ENCODE measurements at regions not wholly inside any gene's neighbourhood (a gene's known extent, or its start where the extent isn't known, plus 50 kb on each side); places are given as distances from the start of the nearest gene placed in this dataset.

- H3K9ac ChIP-seq (ENCODE audit: low read length): no peak overlapping the region
- TF ChIP-seq EP300 (conservative IDR thresholded peaks at IDR 0.05; ENCODE audit: poor library complexity, severe bottlenecking) (no peak), EZH2 (IDR thresholded peaks at IDR 0.05; ENCODE audit: borderline replicate concordance, insufficient read depth, low read length, poor library complexity, severe bottlenecking) (no peak), RAD21 (conservative IDR thresholded peaks at IDR 0.05) (no peak), MXI1 (conservative IDR thresholded peaks at IDR 0.05; ENCODE audit: poor library complexity, severe bottlenecking) (no peak)
- H3K4me3 ChIP-seq (ENCODE audit: low read length): no peak overlapping the region
- H3K4me2 ChIP-seq (ENCODE audit: low read length): no peak overlapping the region
- no peaks in the 10 kb centered on the region for H4K20me1 ChIP-seq (ENCODE audit: insufficient read depth)
- no peak overlapping the region for H3K27ac ChIP-seq (ENCODE audit: low read length)
- no peaks in the 10 kb centered on the region for H3K9me3 ChIP-seq (ENCODE audit: low read length)
- no peaks in the 10 kb centered on the region for H3K79me2 ChIP-seq (replicated peaks; ENCODE audit: insufficient read depth, low read length)
- H3K27me3 ChIP-seq (ENCODE audit: insufficient read depth, low read depth, low read length): no peaks in the 10 kb centered on the region
- H3F3A ChIP-seq (ENCODE audit: insufficient read depth, low read length, poor library complexity, severe bottlenecking): no peaks in the 10 kb centered on the region
- H3K36me3 ChIP-seq (ENCODE audit: insufficient read depth, low read length): no peaks in the 10 kb centered on the region
- no peak overlapping the region for H2AFZ ChIP-seq (ENCODE audit: low read depth, low read length)
- no peaks in the 10 kb centered on the region for H3K9me2 ChIP-seq (ENCODE audit: insufficient read depth, low read length)
These were observed 390.9 kb upstream of the ADGRL2 start for GRCh38 chr1:81409780-81410274.

GRCh38 chr1:81409262-81409661 is 391.5 kb upstream of the ADGRL2 start:
- Histone ChIP-seq H3K4me2 (ENCODE audit: low read length) (no peak overlapping the region), H3K4me3 (ENCODE audit: low read length) (no peak overlapping the region), H3F3A (ENCODE audit: insufficient read depth, low read length, poor library complexity, severe bottlenecking) (no peaks in the 10 kb centered on the region), H3K27me3 (ENCODE audit: insufficient read depth, low read depth, low read length) (no peaks in the 10 kb centered on the region), H3K79me2 (replicated peaks; ENCODE audit: insufficient read depth, low read length) (no peaks in the 10 kb centered on the region), H3K27ac (ENCODE audit: low read length) (no peak overlapping the region), H2AFZ (ENCODE audit: low read depth, low read length) (no peak overlapping the region), H3K9me2 (ENCODE audit: insufficient read depth, low read length) (no peaks in the 10 kb centered on the region), H3K9ac (ENCODE audit: low read length) (no peak overlapping the region), H3K9me3 (ENCODE audit: low read length) (no peaks in the 10 kb centered on the region), H4K20me1 (ENCODE audit: insufficient read depth) (no peaks in the 10 kb centered on the region), H3K36me3 (ENCODE audit: insufficient read depth, low read length) (no peaks in the 10 kb centered on the region)
- TF ChIP-seq EP300 (conservative IDR thresholded peaks at IDR 0.05; ENCODE audit: poor library complexity, severe bottlenecking) (no peak), EZH2 (IDR thresholded peaks at IDR 0.05; ENCODE audit: borderline replicate concordance, insufficient read depth, low read length, poor library complexity, severe bottlenecking) (no peak), TAF1 (IDR thresholded peaks at IDR 0.05; ENCODE audit: low read depth) (no peak), MXI1 (conservative IDR thresholded peaks at IDR 0.05; ENCODE audit: poor library complexity, severe bottlenecking) (no peak), RAD21 (conservative IDR thresholded peaks at IDR 0.05) (no peak), CTCF (IDR thresholded peaks at IDR 0.05; ENCODE audit: poor library complexity, severe bottlenecking) (no peak), POLR2AphosphoS5 (IDR thresholded peaks at IDR 0.05) (no peak), REST (IDR thresholded peaks at IDR 0.05; ENCODE audit: borderline replicate concordance) (no peak)

GRCh38 chr1:81408419-81408818 is 392.3 kb upstream of the ADGRL2 start:
- TF ChIP-seq REST (IDR thresholded peaks at IDR 0.05; ENCODE audit: borderline replicate concordance) (no peak), SMC3 (conservative IDR thresholded peaks at IDR 0.05; ENCODE audit: poor library complexity) (no peak), CTCF (IDR thresholded peaks at IDR 0.05; ENCODE audit: poor library complexity, severe bottlenecking) (no peak), POLR2AphosphoS5 (IDR thresholded peaks at IDR 0.05) (no peak), EZH2 (IDR thresholded peaks at IDR 0.05; ENCODE audit: borderline replicate concordance, insufficient read depth, low read length, poor library complexity, severe bottlenecking) (no peak), RAD21 (conservative IDR thresholded peaks at IDR 0.05) (no peak), TAF1 (IDR thresholded peaks at IDR 0.05; ENCODE audit: low read depth) (no peak), EP300 (conservative IDR thresholded peaks at IDR 0.05; ENCODE audit: poor library complexity, severe bottlenecking) (no peak), MXI1 (conservative IDR thresholded peaks at IDR 0.05; ENCODE audit: poor library complexity, severe bottlenecking) (no peak)
- no peak overlapping the region for H3K9ac ChIP-seq (ENCODE audit: low read length)
- H3K4me3 ChIP-seq (ENCODE audit: low read length): no peak overlapping the region
- no peaks in the 10 kb centered on the region for H3K27me3 ChIP-seq (ENCODE audit: insufficient read depth, low read depth, low read length)
- no peaks in the 10 kb centered on the region for H3F3A ChIP-seq (ENCODE audit: insufficient read depth, low read length, poor library complexity, severe bottlenecking)
- H3K27ac ChIP-seq (ENCODE audit: low read length): no peak overlapping the region
- H3K36me3 ChIP-seq (ENCODE audit: insufficient read depth, low read length): no peaks in the 10 kb centered on the region
- no peaks in the 10 kb centered on the region for H4K20me1 ChIP-seq (ENCODE audit: insufficient read depth)
- no peaks in the 10 kb centered on the region for H3K9me2 ChIP-seq (ENCODE audit: insufficient read depth, low read length)
- H3K9me3 ChIP-seq (ENCODE audit: low read length): no peaks in the 10 kb centered on the region
- no peaks in the 10 kb centered on the region for H3K79me2 ChIP-seq (replicated peaks; ENCODE audit: insufficient read depth, low read length)
- no peak overlapping the region for H3K4me2 ChIP-seq (ENCODE audit: low read length)
- no peak overlapping the region for H2AFZ ChIP-seq (ENCODE audit: low read depth, low read length)

Data from neural cell (in vitro differentiated cells).